OCI-LY7 (cell line): ENCODE measurements at regions not wholly inside any gene's neighbourhood (a gene's known extent, or its start where the extent isn't known, plus 50 kb on each side); places are given as distances from the start of the nearest gene placed in this dataset.

ENCODE experiments used
- BruUV-seq: library from RNA; stranded (reverse); fragments of 400-500 nt; replicated peaks from 2 replicates; lab custom pipeline; 2021; lab: Mats Ljungman, UMichigan
- CTCF ChIA-PET: fragments of 300-600 bp; sonication (Branson Sonifier 250); formaldehyde crosslinking; loops from one replicate; lab custom pipeline; 2022; ENCODE audit warnings: antibody characterized with exemption; ENCODE audit not compliant: unreplicated experiment; lab: Charles Lee
- POLR2A ChIA-PET: fragments of 300-600 bp; sonication (Branson Sonifier 250); formaldehyde crosslinking; loops from one replicate; lab custom pipeline; 2022; ENCODE audit warnings: antibody characterized with exemption; lab: Charles Lee
- DNase-seq: peaks from one replicate; pipeline ENCODE4 v3.0.0-alpha.2; 2015; ENCODE audit warnings: low spot score
- H2AFZ ChIP-seq: fragments of 200-600 bp; sonication (generic), shearing (Covaris generic); 2 replicates; pipeline ENCODE4 v1.6.1; 2014; ENCODE audit warnings: mild to moderate bottlenecking, antibody characterized with exemption, low read length, moderate library complexity
- H3K27ac ChIP-seq: fragments of 200-600 bp; sonication (generic); 2 replicates; pipeline ENCODE4 v1.5.1; 2014; ENCODE audit warnings: mixed run types, low read depth, mild to moderate bottlenecking, moderate library complexity, low read length, inconsistent platforms; ENCODE audit not compliant: poor library complexity, severe bottlenecking
- H3K36me3 ChIP-seq: fragments of 200-600 bp; sonication (generic); 2 replicates; pipeline ENCODE4 v1.6.1; 2014; ENCODE audit warnings: mild to moderate bottlenecking, antibody characterized with exemption, low read length, moderate library complexity, mixed read lengths; ENCODE audit not compliant: insufficient read depth
- H3K4me1 ChIP-seq: fragments of 200-600 bp; sonication (generic); 2 replicates; pipeline ENCODE4 v1.5.1; 2014; ENCODE audit warnings: mild to moderate bottlenecking, low read length; ENCODE audit not compliant: insufficient read depth, poor library complexity, severe bottlenecking
- H3K4me2 ChIP-seq: fragments of 200-600 bp; sonication (generic); 2 replicates; pipeline ENCODE4 v1.6.1; 2014; ENCODE audit warnings: mild to moderate bottlenecking, low read length
- H3K4me3 ChIP-seq: fragments of 200-600 bp; sonication (generic); 2 replicates; pipeline ENCODE4 v1.5.1; 2014; ENCODE audit warnings: mild to moderate bottlenecking, low read depth, low read length; ENCODE audit not compliant: poor library complexity, severe bottlenecking
- H3K79me2 ChIP-seq: fragments of 200-600 bp; sonication (generic); 2 replicates; pipeline ENCODE4 v1.6.1; 2016; ENCODE audit warnings: low read depth, mild to moderate bottlenecking, low read length, moderate library complexity, mixed read lengths; ENCODE audit not compliant: insufficient read depth
- H3K9me2 ChIP-seq: fragments of 200-600 bp; sonication (generic); 2 replicates; pipeline ENCODE4 v1.6.1; 2016; ENCODE audit warnings: mild to moderate bottlenecking, low read length, mixed read lengths; ENCODE audit not compliant: insufficient read depth
- H3K9me3 ChIP-seq: fragments of 200-600 bp; sonication (generic); 2 replicates; pipeline ENCODE4 v1.6.1; 2014; ENCODE audit warnings: mild to moderate bottlenecking, mixed run types, low read length, mixed read lengths
- H4K20me1 ChIP-seq: fragments of 200-600 bp; sonication (generic); 2 replicates; pipeline ENCODE4 v1.6.1; 2014; ENCODE audit warnings: mild to moderate bottlenecking, antibody characterized with exemption, low read length, moderate library complexity, mixed read lengths; ENCODE audit not compliant: insufficient read depth
- EZH2phosphoT487 ChIP-seq: fragments of 200-600 bp; sonication (generic); IDR thresholded peaks from 2 replicates; pipeline ENCODE4 v1.6.1; 2018; ENCODE audit warnings: low read depth, borderline replicate concordance, mild to moderate bottlenecking, mixed run types, antibody characterized with exemption, low read length, moderate library complexity, mixed read lengths
- intact Hi-C: fragments of 100-400 bp; cut with micrococcal nuclease; formaldehyde crosslinking; loops from one replicate; pipeline ENCODE4 v1.10.0; 2022; ENCODE audit not compliant: unreplicated experiment
- TF ChIP-seq, protein P1 (sequence below): fragments of 200-600 bp; sonication (generic); conservative IDR thresholded peaks from 2 replicates; pipeline ENCODE4 v1.5.1; 2014; ENCODE audit warnings: mild to moderate bottlenecking, antibody characterized with exemption, low read length, moderate library complexity, mixed read lengths

DNA sequence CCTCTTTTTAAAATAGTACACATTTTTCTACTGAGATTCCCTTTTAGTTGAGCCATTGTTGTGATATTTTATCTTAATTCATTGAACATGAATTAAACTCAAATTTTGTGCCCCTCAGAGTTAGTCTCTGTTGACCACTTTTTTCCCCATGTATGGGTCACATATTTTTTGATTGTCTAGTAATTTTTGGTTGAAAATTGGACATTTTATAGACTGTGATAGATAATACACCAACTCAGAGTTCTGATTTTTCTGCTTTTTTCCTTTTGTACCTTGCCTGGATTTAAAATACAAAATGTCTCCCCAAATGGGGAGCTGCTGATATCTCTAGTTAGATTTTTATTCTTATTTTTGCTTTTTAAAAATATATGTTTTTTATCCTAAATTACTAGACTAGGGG is 291.8 kb upstream of the CITED2 start:
- Histone ChIP-seq H3K4me1 (no peaks in the 10 kb centered on the region), H3K4me2 (no peak overlapping the region), H3K27ac (no peak overlapping the region), H3K36me3 (no peaks in the 10 kb centered on the region), H3K4me3 (no peak overlapping the region), H2AFZ (no peak overlapping the region), H3K9me3 (no peaks in the 10 kb centered on the region), H4K20me1 (no peaks in the 10 kb centered on the region), H3K79me2 (no peaks in the 10 kb centered on the region), H3K9me2 (no peaks in the 10 kb centered on the region)
- ChIA-PET CTCF (no interaction called here), POLR2A (no interaction called here)
- no peak for DNase-seq
- intact Hi-C loops = no loop called here
- BruUV-seq = no TSS peak
- TF ChIP-seq EZH2phosphoT487 = no peak
- TF ChIP-seq, protein P1, sequence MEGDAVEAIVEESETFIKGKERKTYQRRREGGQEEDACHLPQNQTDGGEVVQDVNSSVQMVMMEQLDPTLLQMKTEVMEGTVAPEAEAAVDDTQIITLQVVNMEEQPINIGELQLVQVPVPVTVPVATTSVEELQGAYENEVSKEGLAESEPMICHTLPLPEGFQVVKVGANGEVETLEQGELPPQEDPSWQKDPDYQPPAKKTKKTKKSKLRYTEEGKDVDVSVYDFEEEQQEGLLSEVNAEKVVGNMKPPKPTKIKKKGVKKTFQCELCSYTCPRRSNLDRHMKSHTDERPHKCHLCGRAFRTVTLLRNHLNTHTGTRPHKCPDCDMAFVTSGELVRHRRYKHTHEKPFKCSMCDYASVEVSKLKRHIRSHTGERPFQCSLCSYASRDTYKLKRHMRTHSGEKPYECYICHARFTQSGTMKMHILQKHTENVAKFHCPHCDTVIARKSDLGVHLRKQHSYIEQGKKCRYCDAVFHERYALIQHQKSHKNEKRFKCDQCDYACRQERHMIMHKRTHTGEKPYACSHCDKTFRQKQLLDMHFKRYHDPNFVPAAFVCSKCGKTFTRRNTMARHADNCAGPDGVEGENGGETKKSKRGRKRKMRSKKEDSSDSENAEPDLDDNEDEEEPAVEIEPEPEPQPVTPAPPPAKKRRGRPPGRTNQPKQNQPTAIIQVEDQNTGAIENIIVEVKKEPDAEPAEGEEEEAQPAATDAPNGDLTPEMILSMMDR = no peak

- Histone ChIP-seq H3K27ac (no peak overlapping the region), H3K9me2 (no peaks in the 10 kb centered on the region), H4K20me1 (no peaks in the 10 kb centered on the region), H3K4me3 (no peak overlapping the region), H3K4me1 (no peaks in the 10 kb centered on the region), H3K79me2 (no peaks in the 10 kb centered on the region), H2AFZ (no peak overlapping the region), H3K9me3 (no peaks in the 10 kb centered on the region), H3K4me2 (no peak overlapping the region), H3K36me3 (no peaks in the 10 kb centered on the region)
- ChIA-PET CTCF (no interaction called here), POLR2A (interaction anchor here (1.0 kb wide), 1 partner anchor 31 kb away, joined by 3 read pairs; no protein-coding TSS in a partner anchor)
- DNase-seq = no peak
- intact Hi-C loops = no loop called here
- BruUV-seq = no TSS peak
- TF ChIP-seq, protein P1 = no peak
- no peak for TF ChIP-seq EZH2phosphoT487
These were observed 289.5 kb upstream of the CITED2 start for GRCh38 chr6:139663996-139664395.

DNA sequence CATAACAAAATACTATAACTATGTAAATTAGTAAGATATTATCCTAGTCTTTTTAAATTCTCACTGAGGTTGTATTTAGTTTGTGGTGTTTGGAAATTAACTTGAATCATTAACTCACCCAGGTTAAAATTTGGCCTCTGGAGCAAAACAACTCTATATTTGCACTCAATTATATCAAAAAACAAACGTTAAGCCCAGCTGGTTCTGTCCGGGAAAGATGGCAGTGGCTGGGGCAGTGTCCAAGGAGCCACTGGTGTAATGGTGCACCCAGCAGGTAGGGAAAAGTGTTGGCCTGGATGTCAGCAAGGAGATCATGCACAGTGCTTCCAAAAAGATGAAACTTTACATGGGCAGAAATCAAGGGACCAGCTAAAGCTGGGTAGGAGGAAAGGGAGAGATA is 285.3 kb upstream of the CITED2 start:
- ChIA-PET CTCF (no interaction called here), POLR2A (interaction anchor here (0.7 kb wide), 1 partner anchor 120 kb away, joined by 4 read pairs; no protein-coding TSS in a partner anchor)
- Histone ChIP-seq H3K27ac (no peak overlapping the region), H3K4me2 (no peak overlapping the region), H3K36me3 (no peaks in the 10 kb centered on the region), H2AFZ (no peak overlapping the region), H3K4me3 (no peak overlapping the region), H3K79me2 (no peaks in the 10 kb centered on the region), H3K9me3 (no peaks in the 10 kb centered on the region), H3K4me1 (no peaks in the 10 kb centered on the region), H4K20me1 (no peaks in the 10 kb centered on the region), H3K9me2 (no peaks in the 10 kb centered on the region)
- intact Hi-C loops = no loop called here
- no TSS peak for BruUV-seq
- TF ChIP-seq EZH2phosphoT487 = no peak
- TF ChIP-seq, protein P1 = no peak
- no peak for DNase-seq
